GM12875 (cell line): ENCODE measurements at regions not wholly inside any gene's neighbourhood (a gene's known extent, or its start where the extent isn't known, plus 50 kb on each side); places are given as distances from the start of the nearest gene placed in this dataset.

Source experiments
- H3K4me3 ChIP-seq: one replicate; pipeline ENCODE4 v1.5.1; 2011; ENCODE audit warnings: low read depth, low read length, control low read depth
- CTCF ChIP-seq: IDR thresholded peaks from 2 replicates; pipeline ENCODE4 v1.5.1; 2011; ENCODE audit warnings: low read depth, mild to moderate bottlenecking, control low read depth, inconsistent platforms, low read length, moderate library complexity, borderline replicate concordance; ENCODE audit not compliant: insufficient read depth

GRCh38 chr2:211084352-211084751 lies 528.0 kb downstream of the CPS1 start:
- no peak for TF ChIP-seq CTCF
- no peak overlapping the region for H3K4me3 ChIP-seq

DNA sequence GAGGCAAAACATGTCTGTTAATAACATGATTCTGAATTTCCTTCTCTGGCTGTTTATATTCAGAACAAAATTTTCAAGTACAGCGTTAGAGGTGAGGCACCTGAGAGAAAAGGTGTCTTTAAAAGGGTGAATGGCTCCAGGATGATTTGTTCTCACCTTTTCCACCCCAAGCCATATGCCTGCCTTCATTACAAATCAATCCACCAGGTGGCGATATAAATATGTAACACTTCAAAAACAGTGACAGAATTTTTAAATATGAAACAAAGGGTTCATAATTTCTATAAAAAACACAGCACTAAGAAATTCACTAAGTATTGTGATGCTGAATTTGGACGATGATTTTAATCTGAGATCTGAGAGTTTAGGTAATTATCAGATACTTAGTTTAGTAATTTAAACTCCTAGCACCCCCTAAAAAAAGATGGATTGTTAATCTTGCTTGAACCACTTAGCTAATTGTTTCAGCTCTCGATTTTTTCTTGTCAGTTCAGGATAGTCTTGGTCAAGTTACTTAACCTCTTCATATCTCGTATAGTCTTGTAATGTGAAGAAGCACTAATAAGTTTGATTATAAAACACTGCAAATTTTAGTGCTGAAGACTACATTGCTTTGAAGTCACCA lies 528.8 kb downstream of the CPS1 start:
- peak; percentile 45; the same call in 1 of the 2 replicates for TF ChIP-seq CTCF
- H3K4me3 ChIP-seq, result no peak overlapping the region

DNA sequence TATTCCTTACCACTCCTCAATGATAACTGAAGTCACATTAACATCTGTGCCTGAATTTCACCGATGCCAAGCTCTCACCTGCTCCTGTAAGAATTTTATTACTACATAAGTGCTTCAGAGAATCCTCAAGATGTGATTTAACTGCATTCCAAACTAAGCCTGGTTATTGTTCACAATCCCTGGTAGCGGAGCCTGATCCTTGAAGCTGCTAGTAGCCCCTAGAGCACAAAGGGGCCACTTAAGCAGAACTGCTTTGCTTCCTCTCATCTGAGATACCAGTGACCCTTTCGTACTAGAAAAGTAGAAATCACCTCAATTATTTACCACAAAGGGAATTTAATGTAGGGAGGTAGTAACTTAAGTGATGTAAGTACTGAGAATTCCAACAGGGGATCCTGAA lies 529.6 kb downstream of the CPS1 start:
- H3K4me3 ChIP-seq, result no peak overlapping the region
- no peak for TF ChIP-seq CTCF

DNA sequence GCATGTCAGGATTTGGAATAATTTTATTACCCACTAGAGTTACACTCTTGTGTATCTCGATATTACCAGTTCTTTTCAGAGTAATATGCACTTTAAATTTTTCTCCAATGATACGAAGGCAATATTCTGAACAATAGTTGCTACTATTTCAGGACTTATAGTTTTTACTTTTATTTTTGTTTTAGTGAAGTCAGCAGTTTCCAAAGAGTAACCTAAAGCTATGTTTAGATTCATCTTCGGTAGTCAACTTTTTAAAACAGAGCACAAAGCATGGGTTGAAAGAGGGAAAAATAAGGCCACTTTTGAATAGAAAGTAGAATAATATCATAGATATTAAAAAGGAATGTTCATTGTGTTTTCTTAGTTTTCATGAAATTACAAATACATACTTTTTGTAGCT lies 532.7 kb downstream of the CPS1 start:
- TF ChIP-seq CTCF, result no peak
- no peak overlapping the region for H3K4me3 ChIP-seq

GRCh38 chr2:211093743-211094303 lies 537.4 kb downstream of the CPS1 start:
- no peak overlapping the region for H3K4me3 ChIP-seq
- peak; percentile 49; the same call in 1 of the 2 replicates for TF ChIP-seq CTCF

GRCh38 chr2:211103989-211104388 lies 547.6 kb downstream of the CPS1 start:
- TF ChIP-seq CTCF, result no peak

More at GRCh38 chr2:211103989-211104388, 547.6 kb downstream of the CPS1 start:
- no peak overlapping the region for H3K4me3 ChIP-seq
